Suprapubic skin (tissue), 4 donors: ENCODE measurements at regions not wholly inside any gene's neighbourhood (a gene's known extent, or its start where the extent isn't known, plus 50 kb on each side); places are given as distances from the start of the nearest gene placed in this dataset.

Source experiments
- DNase-seq, 2 donors: peaks; one replicate each; pipeline ENCODE4 v3.0.0-alpha.2; 2019; ENCODE audit warnings: low spot score in 2 of 2
- H3K27ac ChIP-seq: fragments of 200-600 bp; sonication (generic); one replicate; pipeline ENCODE4 v1.5.1; 2019
- H3K27me3 ChIP-seq: fragments of 200-600 bp; sonication (generic); one replicate; pipeline ENCODE4 v1.5.1; 2019
- H3K36me3 ChIP-seq: fragments of 200-600 bp; sonication (generic); one replicate; pipeline ENCODE4 v1.5.1; 2019
- H3K4me1 ChIP-seq: fragments of 200-600 bp; sonication (generic); one replicate; pipeline ENCODE4 v1.5.1; 2019
- H3K4me3 ChIP-seq: fragments of 200-600 bp; sonication (generic); one replicate; pipeline ENCODE4 v1.5.1; 2019; ENCODE audit warnings: mild to moderate bottlenecking
- H3K9me3 ChIP-seq: fragments of 200-600 bp; sonication (generic); one replicate; pipeline ENCODE4 v1.5.1; 2019
- EP300 ChIP-seq: sonication (generic); formaldehyde crosslinking; IDR thresholded peaks from one replicate; pipeline ENCODE4 v1.6.1; 2017; ENCODE audit warnings: antibody characterized with exemption
- POLR2A ChIP-seq, 2 donors: fragments of 450-650 bp; IDR thresholded peaks; one replicate each; pipeline ENCODE4 v1.6.1; 2017; ENCODE audit warnings: antibody characterized with exemption in 2 of 2, mild to moderate bottlenecking in 2 of 2, moderate library complexity in 2 of 2
- POLR2AphosphoS5 ChIP-seq, 3 donors: sonication (generic); formaldehyde crosslinking; IDR thresholded peaks; one replicate each; pipeline ENCODE4 v1.6.1; 2017; ENCODE audit warnings: antibody characterized with exemption in 3 of 3
- WGBS: methylation state at CpG from one replicate; pipeline ENCODE4 v1.1.5; 2018; 5-methylcytosine and 5-hydroxymethylcytosine counted together
- TF ChIP-seq, protein P1 (sequence below), 2 donors: fragments of 200-600 bp in 1 of 2; fragments of 450-650 bp in 1 of 2; sonication (generic) in 1 of 2; IDR thresholded peaks; one replicate each; pipeline ENCODE4 v1.5.1; 2016 to 2019; ENCODE audit warnings: antibody characterized with exemption in 2 of 2, mild to moderate bottlenecking in 1 of 2, moderate library complexity in 1 of 2

DNA sequence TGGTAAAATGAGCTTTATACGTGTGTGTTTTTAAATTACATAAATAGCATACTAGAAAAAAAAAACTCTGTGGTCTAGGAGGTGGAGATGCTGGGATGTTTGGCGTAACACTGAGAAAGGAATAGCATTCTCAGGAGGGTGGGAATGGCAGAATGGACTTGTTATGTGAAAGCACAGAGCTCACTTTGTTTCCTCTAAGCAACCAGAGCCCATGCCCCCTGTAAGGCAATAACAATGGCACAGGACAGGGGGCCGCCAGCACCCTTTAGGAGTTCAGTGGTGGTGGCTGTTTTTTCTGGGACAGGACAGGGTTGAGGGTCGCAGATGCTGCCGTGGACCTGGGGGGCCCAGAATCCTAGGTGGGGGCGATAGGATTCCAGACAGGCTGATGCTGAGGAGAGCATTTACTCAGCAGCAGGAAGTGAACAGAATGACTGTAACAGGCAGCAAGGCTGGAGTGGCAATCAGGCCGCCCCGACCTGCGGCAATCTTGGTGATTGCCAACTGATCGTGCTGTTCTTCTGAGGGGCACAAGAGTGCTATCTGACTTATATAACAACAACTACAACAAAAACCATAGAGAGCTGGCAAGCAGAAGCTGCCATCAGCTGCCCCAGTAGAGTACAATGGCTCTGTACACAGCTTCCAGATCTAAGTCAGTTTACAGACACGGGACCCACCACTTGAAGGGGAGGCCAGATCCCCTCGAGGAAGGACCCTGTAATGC is 160.4 kb downstream of the UACA start:
- WGBS, result 76% methylated on average over 9 of the region's 12 CpGs
- TF ChIP-seq POLR2AphosphoS5 (IDR thresholded peaks at IDR 0.05), result no peak
- TF ChIP-seq POLR2A (IDR thresholded peaks at IDR 0.05), result no peak
- TF ChIP-seq, protein P1, sequence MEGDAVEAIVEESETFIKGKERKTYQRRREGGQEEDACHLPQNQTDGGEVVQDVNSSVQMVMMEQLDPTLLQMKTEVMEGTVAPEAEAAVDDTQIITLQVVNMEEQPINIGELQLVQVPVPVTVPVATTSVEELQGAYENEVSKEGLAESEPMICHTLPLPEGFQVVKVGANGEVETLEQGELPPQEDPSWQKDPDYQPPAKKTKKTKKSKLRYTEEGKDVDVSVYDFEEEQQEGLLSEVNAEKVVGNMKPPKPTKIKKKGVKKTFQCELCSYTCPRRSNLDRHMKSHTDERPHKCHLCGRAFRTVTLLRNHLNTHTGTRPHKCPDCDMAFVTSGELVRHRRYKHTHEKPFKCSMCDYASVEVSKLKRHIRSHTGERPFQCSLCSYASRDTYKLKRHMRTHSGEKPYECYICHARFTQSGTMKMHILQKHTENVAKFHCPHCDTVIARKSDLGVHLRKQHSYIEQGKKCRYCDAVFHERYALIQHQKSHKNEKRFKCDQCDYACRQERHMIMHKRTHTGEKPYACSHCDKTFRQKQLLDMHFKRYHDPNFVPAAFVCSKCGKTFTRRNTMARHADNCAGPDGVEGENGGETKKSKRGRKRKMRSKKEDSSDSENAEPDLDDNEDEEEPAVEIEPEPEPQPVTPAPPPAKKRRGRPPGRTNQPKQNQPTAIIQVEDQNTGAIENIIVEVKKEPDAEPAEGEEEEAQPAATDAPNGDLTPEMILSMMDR (IDR thresholded peaks at IDR 0.05), result no peak
- TF ChIP-seq EP300, result no peak
- DNase-seq, result no peak
- H3K27ac ChIP-seq, result no peak overlapping the region
- H3K4me1 ChIP-seq, result peaks cover 23% of the 10 kb centered on the region
- H3K36me3 ChIP-seq, result no peaks in the 10 kb centered on the region
- H3K27me3 ChIP-seq, result no peaks in the 10 kb centered on the region
- H3K9me3 ChIP-seq, result no peaks in the 10 kb centered on the region
- H3K4me3 ChIP-seq, result no peak overlapping the region

DNA sequence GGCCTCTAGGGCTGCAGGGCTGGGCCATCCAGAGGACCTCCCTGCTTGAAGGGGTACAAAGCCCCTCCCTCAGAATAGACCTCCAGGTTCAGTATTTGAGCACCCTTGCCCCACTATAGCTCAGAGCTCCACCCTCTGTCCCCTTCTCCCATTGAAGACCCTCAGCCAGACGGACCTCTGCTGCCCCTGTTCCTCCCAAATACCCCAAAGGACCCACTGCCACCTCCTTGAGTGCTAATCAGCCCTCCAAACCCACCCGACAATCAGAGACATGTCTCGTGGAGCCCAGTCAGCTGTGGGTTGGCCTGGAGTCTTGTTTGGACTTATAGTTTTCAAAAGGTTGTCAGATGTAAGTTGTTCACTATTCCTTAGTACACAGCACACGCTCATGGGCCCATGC is 161.1 kb downstream of the UACA start:
- peaks cover 23% of the 10 kb centered on the region for H3K4me1 ChIP-seq
- DNase-seq, result no peak
- TF ChIP-seq EP300 (no peak), POLR2AphosphoS5 (IDR thresholded peaks at IDR 0.05) (no peak), POLR2A (IDR thresholded peaks at IDR 0.05) (no peak)
- TF ChIP-seq, protein P1 (IDR thresholded peaks at IDR 0.05), result no peak
- no peaks in the 10 kb centered on the region for H3K36me3 ChIP-seq
- H3K4me3 ChIP-seq, result no peak overlapping the region
- no peaks in the 10 kb centered on the region for H3K27me3 ChIP-seq
- no peak overlapping the region for H3K27ac ChIP-seq
- WGBS, result 94% methylated on average over 4 of the region's 4 CpGs
- H3K9me3 ChIP-seq, result no peaks in the 10 kb centered on the region

DNA sequence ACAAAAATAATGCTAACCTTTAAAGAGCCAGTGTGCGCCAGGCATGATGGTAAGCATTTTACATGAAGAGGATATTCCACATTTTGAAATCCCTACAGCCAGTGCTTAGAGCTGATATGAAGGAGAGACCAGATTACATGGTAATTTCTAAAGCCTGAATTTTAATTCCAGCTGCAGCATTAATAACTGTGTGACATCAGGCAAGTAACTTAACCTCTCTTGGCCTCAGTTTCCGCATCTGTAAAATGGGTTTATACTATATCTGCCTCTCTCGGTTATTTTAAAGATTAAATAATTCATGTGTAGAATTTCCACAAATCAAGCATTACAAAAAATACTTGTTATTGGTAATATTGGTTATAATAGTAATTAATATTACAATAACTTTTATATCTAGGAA is 165.4 kb downstream of the UACA start:
- Histone ChIP-seq H3K9me3 (no peaks in the 10 kb centered on the region), H3K36me3 (no peaks in the 10 kb centered on the region), H3K4me1 (no peaks in the 10 kb centered on the region), H3K4me3 (no peak overlapping the region), H3K27me3 (no peaks in the 10 kb centered on the region), H3K27ac (no peak overlapping the region)
- TF ChIP-seq POLR2AphosphoS5 (IDR thresholded peaks at IDR 0.05), result no peak
- TF ChIP-seq EP300, result no peak
- TF ChIP-seq, protein P1 (IDR thresholded peaks at IDR 0.05), result no peak
- TF ChIP-seq POLR2A (IDR thresholded peaks at IDR 0.05), result no peak
- no peak for DNase-seq
- WGBS, result 98% methylated on average over 3 of the region's 3 CpGs

DNA sequence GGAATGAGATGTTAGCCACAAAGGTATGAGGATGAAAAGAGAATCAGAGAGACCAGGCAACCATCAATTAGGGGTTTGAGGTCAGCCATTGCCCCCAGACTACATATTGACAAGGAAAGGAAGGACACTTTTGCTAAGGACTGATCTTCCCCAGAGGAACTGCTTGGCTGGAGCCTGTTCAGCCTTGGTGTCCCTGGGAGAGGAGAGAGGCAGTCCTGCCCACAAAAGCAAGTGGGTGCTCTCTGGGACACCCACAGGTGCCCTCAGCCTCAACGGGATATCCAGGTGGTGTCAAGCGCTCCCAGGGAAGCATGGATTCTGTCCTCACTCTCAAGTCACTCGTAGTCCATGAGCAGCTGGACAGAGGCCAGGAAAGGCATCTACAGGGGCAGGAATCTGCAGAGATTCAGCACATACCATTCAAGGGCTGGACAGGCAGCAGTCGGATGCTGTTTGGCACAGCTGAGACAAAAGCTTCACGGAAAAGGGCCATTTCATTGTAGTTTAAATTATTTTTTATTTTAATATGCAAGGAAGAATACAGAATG is 166.2 kb downstream of the UACA start:
- Histone ChIP-seq H3K36me3 (no peaks in the 10 kb centered on the region), H3K27me3 (no peaks in the 10 kb centered on the region), H3K4me1 (no peaks in the 10 kb centered on the region), H3K27ac (no peak overlapping the region), H3K9me3 (no peaks in the 10 kb centered on the region), H3K4me3 (no peak overlapping the region)
- no peak for DNase-seq
- 66% methylated on average over 5 of the region's 5 CpGs for WGBS
- TF ChIP-seq POLR2A (IDR thresholded peaks at IDR 0.05) (no peak), EP300 (no peak), POLR2AphosphoS5 (IDR thresholded peaks at IDR 0.05) (no peak)
- TF ChIP-seq, protein P1 (IDR thresholded peaks at IDR 0.05), result no peak

DNA sequence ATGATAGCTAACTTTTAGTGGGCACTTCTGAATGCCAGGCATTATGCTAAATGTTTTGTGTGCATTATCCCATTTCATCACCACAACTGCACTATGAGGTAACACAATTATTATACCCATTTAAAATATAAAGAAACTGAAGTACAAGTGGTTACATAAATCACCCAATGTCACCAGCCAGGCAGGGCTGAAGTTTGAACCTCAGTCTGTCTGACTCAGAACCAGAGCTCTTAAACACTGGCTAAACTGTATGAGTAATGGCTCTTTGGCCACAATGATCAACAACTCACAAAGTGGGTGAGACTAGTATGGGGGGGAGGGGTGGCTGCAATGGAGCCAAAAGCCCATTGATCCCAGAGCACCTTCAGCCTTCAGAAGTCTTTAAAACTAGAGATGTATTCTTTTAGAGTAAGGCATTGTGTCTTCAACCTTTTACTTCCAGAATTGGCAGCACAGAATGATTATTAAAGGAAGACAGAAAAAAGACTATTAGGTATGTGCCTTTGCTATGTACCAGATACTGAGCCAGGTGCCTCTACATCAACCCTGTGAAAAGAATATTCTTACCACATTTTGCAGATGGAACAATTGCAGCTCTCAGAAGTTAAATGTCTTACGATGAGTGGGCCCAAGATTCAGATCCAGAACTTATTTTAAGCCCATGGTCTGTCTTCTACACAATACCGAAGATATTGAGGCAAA is 166.9 kb downstream of the UACA start:
- Histone ChIP-seq H3K4me3 (no peak overlapping the region), H3K27ac (no peak overlapping the region), H3K9me3 (no peaks in the 10 kb centered on the region), H3K27me3 (no peaks in the 10 kb centered on the region), H3K36me3 (no peaks in the 10 kb centered on the region), H3K4me1 (no peaks in the 10 kb centered on the region)
- DNase-seq, result no peak
- WGBS, result 90% methylated on average over 2 of the region's 2 CpGs
- TF ChIP-seq POLR2AphosphoS5 (IDR thresholded peaks at IDR 0.05) (no peak), EP300 (no peak), POLR2A (IDR thresholded peaks at IDR 0.05) (no peak)
- TF ChIP-seq, protein P1 (IDR thresholded peaks at IDR 0.05), result no peak
